ENCODE measurements at regions not wholly inside any gene's neighbourhood (a gene's known extent, or its start where the extent isn't known, plus 50 kb on each side); places are given as distances from the start of the nearest gene placed in this dataset.

- TF ChIP-seq EZH2phosphoT487 (IDR thresholded peaks at IDR 0.05; ENCODE audit: borderline replicate concordance, low read length) (no peak), CTCF (IDR thresholded peaks at IDR 0.05; ENCODE audit: low read depth, low read length, poor library complexity, severe bottlenecking) (no peak)
Observed at GRCh38 chr22:25413620-25414019, 150.9 kb upstream of the GRK3 start.
